HCT116 (cell line): ENCODE measurements at regions not wholly inside any gene's neighbourhood (a gene's known extent, or its start where the extent isn't known, plus 50 kb on each side); places are given as distances from the start of the nearest gene placed in this dataset.

Source experiments
- ATAC-seq: fragments of 200-7000 bp; cut with Tn5 transposase; 2 replicates; pipeline ENCODE4 v1.9.1; 2020; ENCODE audit warnings: mild to moderate bottlenecking, moderate library complexity
- BruUV-seq: library from RNA; stranded (reverse); fragments of 400-500 nt; replicated peaks from 2 replicates; lab custom pipeline; 2021; lab: Mats Ljungman, UMichigan
- CTCF ChIA-PET: fragments of 300-600 bp; sonication (Branson Sonifier 250); formaldehyde crosslinking; loops from one replicate; lab custom pipeline; 2021; ENCODE audit warnings: antibody characterized with exemption; lab: Charles Lee
- POLR2A ChIA-PET: fragments of 300-600, 350-600 bp; sonication (Branson Sonifier 250); formaldehyde crosslinking; loops from one replicate; lab custom pipeline; 2021; ENCODE audit warnings: antibody characterized with exemption; lab: Charles Lee
- RAD21 ChIA-PET, 2 experiments: fragments of 300-600 bp; sonication (Branson Sonifier 250); formaldehyde crosslinking; loops; one replicate each; lab custom pipeline; 2023; ENCODE audit warnings: low total read pairs in 2 of 2; ENCODE audit not compliant: uncharacterized antibody in 2 of 2, unreplicated experiment in 2 of 2, low non-redundant PET in 1 of 2; lab: Charles Lee
- DNase-seq: peaks from one replicate; pipeline ENCODE4 v3.0.0-alpha.2; 2010; ENCODE audit warnings: low read depth, low spot score
- H2AFZ ChIP-seq: fragments of 200-600 bp; shearing (Covaris generic), sonication (generic); 2 replicates; pipeline ENCODE4 v1.6.1; 2017; ENCODE audit warnings: low read depth, mixed run types, mixed read lengths, antibody characterized with exemption, low read length; ENCODE audit not compliant: poor library complexity, severe bottlenecking
- H3K27ac ChIP-seq: 2 replicates; pipeline ENCODE4 v1.5.1; 2012; ENCODE audit warnings: low read depth, low read length
- H3K27me3 ChIP-seq: fragments of 200-600 bp; sonication (generic); 2 replicates; pipeline ENCODE4 v1.6.1; 2016; ENCODE audit warnings: mixed run types, low read length, mixed read lengths; ENCODE audit not compliant: insufficient read depth
- H3K36me3 ChIP-seq, 2 experiments: fragments of 200-500 bp in 1 of 2; fragments of 200-600 bp in 1 of 2; sonication (Bioruptor generic) in 1 of 2; sonication (generic) in 1 of 2; 2 replicates each; pipeline versions ENCODE4 v1.5.1 to v1.6.1; 2014 to 2016; ENCODE audit warnings: low read length in 2 of 2, inconsistent platforms in 1 of 2, mixed read lengths in 1 of 2, mixed run types in 1 of 2; ENCODE audit not compliant: insufficient read depth in 2 of 2, control insufficient read depth in 1 of 2
- H3K4me1 ChIP-seq, 2 experiments: fragments of 200-600 bp in 1 of 2; sonication (generic) in 1 of 2; 2 replicates each; pipeline versions ENCODE4 v1.5.1 to v1.6.1; 2012 to 2017; ENCODE audit warnings: low read length in 2 of 2, inconsistent platforms in 1 of 2, mild to moderate bottlenecking in 1 of 2, mixed read lengths in 1 of 2, mixed run types in 1 of 2, moderate library complexity in 1 of 2; ENCODE audit not compliant: insufficient read depth in 2 of 2, control insufficient read depth in 1 of 2
- H3K4me2 ChIP-seq: fragments of 200-600 bp; sonication (generic); 2 replicates; pipeline ENCODE4 v1.6.1; 2017; ENCODE audit warnings: mixed run types, low read length, mixed read lengths
- H3K4me3 ChIP-seq, 2 experiments: fragments of 200-600 bp in 1 of 2; sonication (generic) in 1 of 2; replicated peaks in 1 of 2; 2 replicates each; pipeline ENCODE4 v1.5.1; 2011 to 2016; ENCODE audit warnings: low read length in 2 of 2, control low read depth in 1 of 2, low read depth in 1 of 2, mild to moderate bottlenecking in 1 of 2, mixed read lengths in 1 of 2, mixed run types in 1 of 2
- H3K79me2 ChIP-seq: fragments of 200-600 bp; sonication (generic); 2 replicates; pipeline ENCODE4 v1.6.1; 2017; ENCODE audit warnings: mild to moderate bottlenecking, mixed run types, low read length, moderate library complexity, mixed read lengths; ENCODE audit not compliant: insufficient read depth
- H3K9ac ChIP-seq: fragments of 200-600 bp; sonication (generic); 2 replicates; pipeline ENCODE4 v1.6.1; 2016; ENCODE audit warnings: low read length, mixed read lengths
- H3K9me2 ChIP-seq: fragments of 200-600 bp; sonication (generic), shearing (Covaris generic); 2 replicates; pipeline ENCODE4 v1.6.1; 2017; ENCODE audit warnings: mixed run types, mild to moderate bottlenecking, moderate library complexity; ENCODE audit not compliant: insufficient read depth
- H3K9me3 ChIP-seq, 2 experiments: fragments of 200-500 bp in 1 of 2; fragments of 200-600 bp in 1 of 2; sonication (Bioruptor generic) in 1 of 2; sonication (generic) in 1 of 2; 2 replicates each; pipeline ENCODE4 v1.6.1; 2014 to 2017; ENCODE audit warnings: low read length in 2 of 2, mixed read lengths in 2 of 2, inconsistent platforms in 1 of 2, low read depth in 1 of 2, mild to moderate bottlenecking in 1 of 2, mixed run types in 1 of 2, moderate library complexity in 1 of 2; ENCODE audit not compliant: control insufficient read depth in 1 of 2, insufficient read depth in 1 of 2
- H4K20me1 ChIP-seq: fragments of 200-600 bp; sonication (generic), shearing (Covaris generic); 2 replicates; pipeline ENCODE4 v1.6.1; 2017; ENCODE audit warnings: mixed run types, mild to moderate bottlenecking, moderate library complexity; ENCODE audit not compliant: insufficient read depth
- CBX3 ChIP-seq: IDR thresholded peaks from 2 replicates; pipeline ENCODE4 v1.6.1; 2012; ENCODE audit warnings: low read depth
- CEBPB ChIP-seq: IDR thresholded peaks from 2 replicates; pipeline ENCODE4 v1.6.1; 2012; ENCODE audit warnings: low read depth
- JUND ChIP-seq: IDR thresholded peaks from 2 replicates; pipeline ENCODE4 v1.6.1; 2012
- TCF7L2 ChIP-seq: IDR thresholded peaks from 2 replicates; pipeline ENCODE4 v1.7.0; 2011; ENCODE audit warnings: borderline replicate concordance, inconsistent platforms; ENCODE audit not compliant: insufficient read depth, insufficient read length; ENCODE audit errors: extremely low read depth
- intact Hi-C: fragments of 100-400 bp; cut with micrococcal nuclease; formaldehyde crosslinking; loops from 2 replicates; pipeline ENCODE4 v1.10.0; 2022
- TF ChIP-seq, protein P1 (sequence below): IDR thresholded peaks from 2 replicates; pipeline ENCODE4 v1.6.1; 2012
- TF ChIP-seq, protein P2 (sequence below): IDR thresholded peaks from 2 replicates; pipeline ENCODE4 v1.6.1; 2011; ENCODE audit warnings: mild to moderate bottlenecking, low read length, moderate library complexity; ENCODE audit not compliant: insufficient replicate concordance; ENCODE audit errors: extremely low read depth
- TF ChIP-seq, protein P3 (sequence below), 3 experiments: fragments of 200-600 bp in 1 of 3; sonication (generic) in 1 of 3; IDR thresholded peaks in 2 of 3; conservative IDR thresholded peaks in 1 of 3; 2 replicates each; pipeline ENCODE4 v1.5.1; 2012 to 2017; ENCODE audit warnings: low read depth in 2 of 3, low read length in 2 of 3, antibody characterized with exemption in 1 of 3, borderline replicate concordance in 1 of 3, control low read depth in 1 of 3, mild to moderate bottlenecking in 1 of 3, mixed read lengths in 1 of 3, mixed run types in 1 of 3, moderate library complexity in 1 of 3; ENCODE audit not compliant: insufficient read depth in 1 of 3

DNA sequence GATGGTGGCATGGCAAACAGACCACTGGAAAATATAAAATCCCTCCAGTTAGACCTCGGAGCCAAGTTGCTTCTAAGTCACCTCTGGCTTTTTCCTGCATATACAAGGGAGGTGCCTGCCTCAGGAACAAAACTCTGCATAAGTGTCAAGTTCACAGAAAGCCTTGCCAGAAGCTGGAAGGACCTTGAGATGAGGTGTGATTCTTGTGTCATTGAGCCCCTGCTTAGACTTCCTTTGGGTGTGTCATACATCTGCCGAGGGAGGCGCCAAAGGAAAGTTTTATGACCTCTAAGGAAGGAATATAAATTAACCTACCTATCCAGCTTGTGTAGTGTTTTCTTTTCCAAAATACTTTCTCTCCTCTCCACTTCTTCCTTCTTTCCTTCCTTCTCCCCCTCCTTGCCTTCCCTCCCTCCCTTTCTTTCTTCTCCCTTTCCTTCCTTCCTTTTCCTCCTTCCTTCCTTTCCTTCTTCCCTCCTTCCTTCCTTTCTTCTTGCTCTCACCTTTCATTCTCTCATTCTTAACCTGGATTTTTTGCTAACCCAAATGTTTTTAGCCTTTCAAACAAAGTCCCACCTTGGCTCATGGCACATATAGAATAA lies 75.2 kb downstream of the TRIL start:
- H3K79me2 ChIP-seq = no peaks in the 10 kb centered on the region
- no peaks in the 10 kb centered on the region for H3K9me2 ChIP-seq
- no peak overlapping the region for H3K4me3 ChIP-seq
- DNase-seq = no peak
- H3K9ac ChIP-seq = no peak overlapping the region
- H3K27me3 ChIP-seq = no peaks in the 10 kb centered on the region; the same call in 1 of the 2 replicates
- no peak overlapping the region for H3K4me2 ChIP-seq
- no peak overlapping the region for H3K27ac ChIP-seq
- ChIA-PET CTCF (interaction anchor here (0.9 to 1.2 kb wide), 2 partner anchors 39 to 821 kb away, joined by 3 read pairs; no protein-coding TSS in a partner anchor), RAD21 (no interaction called here), POLR2A (interaction anchor here (0.6 kb wide), 1 partner anchor 303 kb away, joined by 5 read pairs; no protein-coding TSS in a partner anchor)
- H2AFZ ChIP-seq = no peak overlapping the region
- H3K4me1 ChIP-seq = peaks cover 0 to 4% of the 10 kb centered on the region in 2 experiments; a peak in 2 of 4 replicates
- no peaks in the 10 kb centered on the region for H3K36me3 ChIP-seq
- ATAC-seq = no peak
- BruUV-seq = no TSS peak
- no peaks in the 10 kb centered on the region for H4K20me1 ChIP-seq
- no peak for TF ChIP-seq CBX3
- no peak for TF ChIP-seq JUND
- intact Hi-C loops = no loop called here
- no peaks in the 10 kb centered on the region for H3K9me3 ChIP-seq

DNA sequence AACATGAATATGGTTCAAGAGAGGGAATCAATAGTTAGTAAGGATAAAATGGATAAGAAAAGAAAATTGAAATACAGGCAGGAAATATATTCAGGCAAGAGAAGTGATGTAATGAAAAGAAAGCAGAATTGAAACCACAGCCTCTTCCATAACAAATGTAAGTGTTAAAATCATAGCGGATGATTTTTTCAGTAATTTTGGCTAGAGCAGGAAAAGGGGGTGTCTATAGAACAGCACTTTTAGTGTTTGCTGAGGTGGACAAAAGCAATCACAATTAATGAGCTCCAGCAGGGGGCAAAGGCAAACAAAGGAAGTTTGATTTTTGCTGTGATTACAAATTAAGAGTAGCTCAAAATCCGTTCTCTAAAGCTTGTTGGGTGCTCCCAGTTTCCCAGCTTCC lies 79.0 kb downstream of the TRIL start:
- no peak overlapping the region for H3K27ac ChIP-seq
- POLR2A ChIA-PET = no interaction called here
- no peak for ATAC-seq
- no peak overlapping the region for H3K9ac ChIP-seq
- peaks cover 3% of the 10 kb centered on the region; the same call in 1 of the 2 replicates for H3K27me3 ChIP-seq
- no peaks in the 10 kb centered on the region for H3K79me2 ChIP-seq
- no peak overlapping the region for H3K4me2 ChIP-seq
- H3K9me3 ChIP-seq = no peaks in the 10 kb centered on the region
- H3K36me3 ChIP-seq = no peaks in the 10 kb centered on the region
- no peak overlapping the region for H3K4me3 ChIP-seq
- TF ChIP-seq TCF7L2 (no peak), CEBPB (no peak), JUND (no peak)
- TF ChIP-seq, protein P1, sequence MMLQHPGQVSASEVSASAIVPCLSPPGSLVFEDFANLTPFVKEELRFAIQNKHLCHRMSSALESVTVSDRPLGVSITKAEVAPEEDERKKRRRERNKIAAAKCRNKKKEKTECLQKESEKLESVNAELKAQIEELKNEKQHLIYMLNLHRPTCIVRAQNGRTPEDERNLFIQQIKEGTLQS = no peak
- TF ChIP-seq, protein P2, sequence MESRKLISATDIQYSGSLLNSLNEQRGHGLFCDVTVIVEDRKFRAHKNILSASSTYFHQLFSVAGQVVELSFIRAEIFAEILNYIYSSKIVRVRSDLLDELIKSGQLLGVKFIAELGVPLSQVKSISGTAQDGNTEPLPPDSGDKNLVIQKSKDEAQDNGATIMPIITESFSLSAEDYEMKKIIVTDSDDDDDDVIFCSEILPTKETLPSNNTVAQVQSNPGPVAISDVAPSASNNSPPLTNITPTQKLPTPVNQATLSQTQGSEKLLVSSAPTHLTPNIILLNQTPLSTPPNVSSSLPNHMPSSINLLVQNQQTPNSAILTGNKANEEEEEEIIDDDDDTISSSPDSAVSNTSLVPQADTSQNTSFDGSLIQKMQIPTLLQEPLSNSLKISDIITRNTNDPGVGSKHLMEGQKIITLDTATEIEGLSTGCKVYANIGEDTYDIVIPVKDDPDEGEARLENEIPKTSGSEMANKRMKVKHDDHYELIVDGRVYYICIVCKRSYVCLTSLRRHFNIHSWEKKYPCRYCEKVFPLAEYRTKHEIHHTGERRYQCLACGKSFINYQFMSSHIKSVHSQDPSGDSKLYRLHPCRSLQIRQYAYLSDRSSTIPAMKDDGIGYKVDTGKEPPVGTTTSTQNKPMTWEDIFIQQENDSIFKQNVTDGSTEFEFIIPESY = no peak
- TF ChIP-seq, protein P3, sequence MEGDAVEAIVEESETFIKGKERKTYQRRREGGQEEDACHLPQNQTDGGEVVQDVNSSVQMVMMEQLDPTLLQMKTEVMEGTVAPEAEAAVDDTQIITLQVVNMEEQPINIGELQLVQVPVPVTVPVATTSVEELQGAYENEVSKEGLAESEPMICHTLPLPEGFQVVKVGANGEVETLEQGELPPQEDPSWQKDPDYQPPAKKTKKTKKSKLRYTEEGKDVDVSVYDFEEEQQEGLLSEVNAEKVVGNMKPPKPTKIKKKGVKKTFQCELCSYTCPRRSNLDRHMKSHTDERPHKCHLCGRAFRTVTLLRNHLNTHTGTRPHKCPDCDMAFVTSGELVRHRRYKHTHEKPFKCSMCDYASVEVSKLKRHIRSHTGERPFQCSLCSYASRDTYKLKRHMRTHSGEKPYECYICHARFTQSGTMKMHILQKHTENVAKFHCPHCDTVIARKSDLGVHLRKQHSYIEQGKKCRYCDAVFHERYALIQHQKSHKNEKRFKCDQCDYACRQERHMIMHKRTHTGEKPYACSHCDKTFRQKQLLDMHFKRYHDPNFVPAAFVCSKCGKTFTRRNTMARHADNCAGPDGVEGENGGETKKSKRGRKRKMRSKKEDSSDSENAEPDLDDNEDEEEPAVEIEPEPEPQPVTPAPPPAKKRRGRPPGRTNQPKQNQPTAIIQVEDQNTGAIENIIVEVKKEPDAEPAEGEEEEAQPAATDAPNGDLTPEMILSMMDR (IDR thresholded peaks at IDR 0.05 in 2 of 3, conservative IDR thresholded peaks at IDR 0.05 in 1 of 3; ENCODE audit: borderline replicate concordance in 1 of 3, insufficient read depth in 1 of 3, low read depth in 2 of 3, low read length in 2 of 3) = 0 out of 6 replicates have a peak, but pooled peaks of 2 of the 3 experiments have one; percentile 3 to 16
- BruUV-seq = no TSS peak
- no peak overlapping the region for H2AFZ ChIP-seq
- CTCF ChIA-PET = interaction anchor here (1.1 kb wide), 1 partner anchor 42 kb away, joined by 4 read pairs; no protein-coding TSS in a partner anchor
- intact Hi-C loops = no loop called here
- peaks cover 0 to 4% of the 10 kb centered on the region in 2 experiments; a peak in 2 of 4 replicates for H3K4me1 ChIP-seq
- RAD21 ChIA-PET = no interaction called here
- no peaks in the 10 kb centered on the region for H4K20me1 ChIP-seq
- no peaks in the 10 kb centered on the region for H3K9me2 ChIP-seq
- no peak for DNase-seq
